Testis (tissue), 2 donors: ENCODE measurements at regions not wholly inside any gene's neighbourhood (a gene's known extent, or its start where the extent isn't known, plus 50 kb on each side); places are given as distances from the start of the nearest gene placed in this dataset.
"Not testable (repeated sequence)": the region's sequence is repeated elsewhere in the genome, so short reads cannot be mapped to it uniquely, and the experiment has no call there.

ENCODE experiments used
- DNase-seq: peaks from one replicate; pipeline ENCODE4 v3.0.0-alpha.2; 2019
- H3K27ac ChIP-seq, 2 donors: fragments of 200-600 bp; sonication (generic); one replicate each; pipeline ENCODE4 v1.5.1; 2019
- H3K27me3 ChIP-seq: fragments of 200-600 bp; sonication (generic); one replicate; pipeline ENCODE4 v1.5.1; 2019
- H3K36me3 ChIP-seq: fragments of 200-600 bp; sonication (generic); one replicate; pipeline ENCODE4 v1.5.1; 2017; ENCODE audit warnings: low read depth; ENCODE audit errors: missing control alignments
- H3K4me1 ChIP-seq: fragments of 200-600 bp; sonication (generic); one replicate; pipeline ENCODE4 v1.5.1; 2019
- H3K4me3 ChIP-seq, 2 donors: fragments of 200-600 bp; sonication (generic); one replicate each; pipeline ENCODE4 v1.5.1; 2017 to 2019
- H3K9me3 ChIP-seq: fragments of 200-600 bp; sonication (generic); one replicate; pipeline ENCODE4 v1.5.1; 2017
- CTCF ChIP-seq, 3 experiments: fragments of 450-650 bp in 2 of 3; fragments of 200-600 bp in 1 of 3; sonication (generic) in 1 of 3; IDR thresholded peaks; one replicate each; pipeline ENCODE4 v1.5.1; 2016 to 2019; ENCODE audit warnings: antibody characterized with exemption in 3 of 3, mild to moderate bottlenecking in 2 of 3, moderate library complexity in 1 of 3
- POLR2A ChIP-seq: fragments of 450-650 bp; IDR thresholded peaks from one replicate; pipeline ENCODE4 v1.6.1; 2017; ENCODE audit warnings: antibody characterized with exemption, mild to moderate bottlenecking, moderate library complexity
- WGBS, 2 donors: methylation state at CpG; one replicate each; pipeline ENCODE4 v1.1.5; 2018; 5-methylcytosine and 5-hydroxymethylcytosine counted together
- intact Hi-C: fragments of 100-400 bp; cut with DNase I; formaldehyde crosslinking; loops from one replicate; pipeline ENCODE4 v1.15.1; 2023; ENCODE audit warnings: low total_unique reads

GRCh38 chr13:89393758-89394304 lies 1722.7 kb downstream of the SLITRK5 start:
- intact Hi-C loops = no loop called here
- H3K27me3 ChIP-seq = no peaks in the 10 kb centered on the region
- no peaks in the 10 kb centered on the region for H3K4me1 ChIP-seq
- WGBS, 2 donors = 55 to 68% methylated on average over 4 of the region's 4 CpGs
- no peak overlapping the region for H3K4me3 ChIP-seq
- DNase-seq = no peak
- H3K9me3 ChIP-seq = no peaks in the 10 kb centered on the region
- TF ChIP-seq POLR2A = no peak
- TF ChIP-seq CTCF (IDR thresholded peaks at IDR 0.05) = no peak
- no peak overlapping the region for H3K27ac ChIP-seq
- no peaks in the 10 kb centered on the region for H3K36me3 ChIP-seq

- no peak overlapping the region for H3K27ac ChIP-seq
- TF ChIP-seq CTCF (IDR thresholded peaks at IDR 0.05) (no peak), POLR2A (no peak)
- WGBS, 2 donors = 31 to 52% methylated on average over 2 of the region's 2 CpGs
These were observed 1730.1 kb downstream of the SLITRK5 start for GRCh38 chr13:89401264-89401675.

GRCh38 chr13:89402211-89402610 lies 1731.0 kb downstream of the SLITRK5 start:
- no peaks in the 10 kb centered on the region for H3K36me3 ChIP-seq
- H3K4me1 ChIP-seq = no peaks in the 10 kb centered on the region
- WGBS, 2 donors = 79 to 97% methylated on average over 1 of the region's 1 CpG
- DNase-seq = no peak
- H3K4me3 ChIP-seq = no peak overlapping the region
- no peak overlapping the region for H3K27ac ChIP-seq
- TF ChIP-seq CTCF (IDR thresholded peaks at IDR 0.05) (no peak), POLR2A (no peak)
- no peaks in the 10 kb centered on the region for H3K9me3 ChIP-seq
- intact Hi-C loops = no loop called here
- no peaks in the 10 kb centered on the region for H3K27me3 ChIP-seq

More at GRCh38 chr13:89401264-89401675, 1730.1 kb downstream of the SLITRK5 start:
- intact Hi-C loops = no loop called here
- H3K36me3 ChIP-seq = no peaks in the 10 kb centered on the region
- DNase-seq = no peak
- no peaks in the 10 kb centered on the region for H3K4me1 ChIP-seq
- H3K9me3 ChIP-seq = no peaks in the 10 kb centered on the region
- no peaks in the 10 kb centered on the region for H3K27me3 ChIP-seq
- no peak overlapping the region for H3K4me3 ChIP-seq

- H3K4me1 ChIP-seq, H3K9me3 ChIP-seq, intact Hi-C loops, H3K27ac ChIP-seq, DNase-seq, H3K27me3 ChIP-seq, H3K4me3 ChIP-seq, H3K36me3 ChIP-seq: not testable (repeated sequence)
- 90 to 93% methylated on average over 6 of the region's 6 CpGs for WGBS, 2 donors
These were observed 1734.9 kb downstream of the SLITRK5 start for GRCh38 chr13:89406096-89406495.

GRCh38 chr13:89407357-89407756 lies 1736.2 kb downstream of the SLITRK5 start:
- no peak for DNase-seq
- WGBS, 2 donors = 74 to 82% methylated on average over 4 of the region's 4 CpGs
- Histone ChIP-seq H3K27ac (no peak overlapping the region), H3K4me3 (no peak overlapping the region), H3K27me3 (no peaks in the 10 kb centered on the region), H3K4me1 (no peaks in the 10 kb centered on the region), H3K9me3 (no peaks in the 10 kb centered on the region), H3K36me3 (no peaks in the 10 kb centered on the region)
- intact Hi-C loops = no loop called here
- TF ChIP-seq POLR2A (no peak), CTCF (IDR thresholded peaks at IDR 0.05) (no peak)
